ENCODE measurements at regions not wholly inside any gene's neighbourhood (a gene's known extent, or its start where the extent isn't known, plus 50 kb on each side); places are given as distances from the start of the nearest gene placed in this dataset.
"Not testable (repeated sequence)": the region's sequence is repeated elsewhere in the genome, so short reads cannot be mapped to it uniquely, and the experiment has no call there.

DNA sequence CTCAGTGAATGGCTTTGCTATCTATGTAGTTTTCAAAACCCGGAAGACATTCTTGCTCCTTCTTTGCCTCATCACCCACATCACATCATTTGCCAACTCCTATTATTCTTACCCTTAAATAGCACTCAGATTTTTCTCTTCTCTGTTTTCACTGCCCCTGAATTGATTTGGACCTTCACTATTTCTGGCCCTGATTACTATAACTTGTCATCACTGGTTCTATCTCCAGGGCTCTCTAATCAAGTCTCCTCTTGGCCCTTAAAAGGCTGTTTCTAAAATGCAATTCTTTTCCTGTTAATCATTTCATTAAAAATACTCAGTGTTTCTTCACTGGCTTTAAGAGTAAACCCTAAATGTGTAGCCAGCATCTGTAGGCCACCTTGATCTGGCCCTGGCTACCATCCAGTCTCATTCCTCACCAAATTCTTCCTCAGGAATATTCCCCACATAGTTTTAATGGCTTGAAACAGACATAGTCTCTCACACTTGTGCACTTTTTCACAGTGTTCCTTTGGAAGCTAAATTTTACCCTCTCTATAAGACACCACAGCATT is 437.1 kb upstream of the CBLB start:
- Histone ChIP-seq H3K27me3 (replicated peaks; ENCODE audit: insufficient read depth) (no peaks in the 10 kb centered on the region), H3K4me1 (ENCODE audit: control insufficient read depth in 1 of 2, low read depth in 2 of 2) (peaks cover 0 to 4% of the 10 kb centered on the region in 2 donors), H3K36me3 (no peaks in the 10 kb centered on the region), H3K4me3 (no peak overlapping the region), H3K27ac (no peak overlapping the region), H3K9me3 (no peaks in the 10 kb centered on the region)
- no peak for DNase-seq (ENCODE audit: low spot score)
- TF ChIP-seq, protein P1, sequence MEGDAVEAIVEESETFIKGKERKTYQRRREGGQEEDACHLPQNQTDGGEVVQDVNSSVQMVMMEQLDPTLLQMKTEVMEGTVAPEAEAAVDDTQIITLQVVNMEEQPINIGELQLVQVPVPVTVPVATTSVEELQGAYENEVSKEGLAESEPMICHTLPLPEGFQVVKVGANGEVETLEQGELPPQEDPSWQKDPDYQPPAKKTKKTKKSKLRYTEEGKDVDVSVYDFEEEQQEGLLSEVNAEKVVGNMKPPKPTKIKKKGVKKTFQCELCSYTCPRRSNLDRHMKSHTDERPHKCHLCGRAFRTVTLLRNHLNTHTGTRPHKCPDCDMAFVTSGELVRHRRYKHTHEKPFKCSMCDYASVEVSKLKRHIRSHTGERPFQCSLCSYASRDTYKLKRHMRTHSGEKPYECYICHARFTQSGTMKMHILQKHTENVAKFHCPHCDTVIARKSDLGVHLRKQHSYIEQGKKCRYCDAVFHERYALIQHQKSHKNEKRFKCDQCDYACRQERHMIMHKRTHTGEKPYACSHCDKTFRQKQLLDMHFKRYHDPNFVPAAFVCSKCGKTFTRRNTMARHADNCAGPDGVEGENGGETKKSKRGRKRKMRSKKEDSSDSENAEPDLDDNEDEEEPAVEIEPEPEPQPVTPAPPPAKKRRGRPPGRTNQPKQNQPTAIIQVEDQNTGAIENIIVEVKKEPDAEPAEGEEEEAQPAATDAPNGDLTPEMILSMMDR (IDR thresholded peaks at IDR 0.05) = no peak
- ATAC-seq (ENCODE audit: insufficient number of reproducible peaks, low FRiP score, low read depth) = no peak

DNA sequence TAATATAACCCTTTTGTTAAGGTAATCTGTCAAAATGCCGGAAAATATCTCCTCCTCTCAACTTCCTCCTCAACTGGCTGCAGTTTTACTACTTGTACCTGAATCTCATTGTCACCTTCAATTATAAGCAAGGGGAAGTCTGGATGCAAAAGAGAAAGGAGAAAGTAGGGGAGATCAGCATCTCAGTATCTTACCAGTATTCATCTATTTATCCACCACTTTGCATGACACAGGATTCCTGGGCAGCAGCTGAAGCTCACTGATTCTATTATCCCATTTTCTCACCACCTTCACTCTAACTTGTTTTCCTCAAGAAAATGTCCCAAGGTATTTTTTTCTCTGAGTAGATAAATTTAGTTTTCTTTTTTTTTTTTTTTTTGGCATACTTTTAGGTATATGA is 440.5 kb upstream of the CBLB start:
- Histone ChIP-seq H3K36me3 (no peaks in the 10 kb centered on the region), H3K27ac (no peak overlapping the region), H3K4me1 (ENCODE audit: control insufficient read depth in 1 of 2, low read depth in 2 of 2) (peaks cover 0 to 4% of the 10 kb centered on the region in 2 donors), H3K4me3 (no peak overlapping the region), H3K9me3 (no peaks in the 10 kb centered on the region), H3K27me3 (replicated peaks; ENCODE audit: insufficient read depth) (no peaks in the 10 kb centered on the region)
- DNase-seq (ENCODE audit: low spot score) = no peak
- TF ChIP-seq, protein P1 (IDR thresholded peaks at IDR 0.05) = no peak
- ATAC-seq (ENCODE audit: insufficient number of reproducible peaks, low FRiP score, low read depth) = no peak

- not testable (repeated sequence) for DNase-seq (ENCODE audit: low spot score); H3K36me3 ChIP-seq; H3K4me1 ChIP-seq (ENCODE audit: control insufficient read depth in 1 of 2, low read depth in 2 of 2); ATAC-seq (ENCODE audit: insufficient number of reproducible peaks, low FRiP score, low read depth); H3K9me3 ChIP-seq; H3K4me3 ChIP-seq; H3K27me3 ChIP-seq (replicated peaks; ENCODE audit: insufficient read depth); H3K27ac ChIP-seq
Measured at GRCh38 chr3:106309798-106310197, 441.0 kb upstream of the CBLB start.

DNA sequence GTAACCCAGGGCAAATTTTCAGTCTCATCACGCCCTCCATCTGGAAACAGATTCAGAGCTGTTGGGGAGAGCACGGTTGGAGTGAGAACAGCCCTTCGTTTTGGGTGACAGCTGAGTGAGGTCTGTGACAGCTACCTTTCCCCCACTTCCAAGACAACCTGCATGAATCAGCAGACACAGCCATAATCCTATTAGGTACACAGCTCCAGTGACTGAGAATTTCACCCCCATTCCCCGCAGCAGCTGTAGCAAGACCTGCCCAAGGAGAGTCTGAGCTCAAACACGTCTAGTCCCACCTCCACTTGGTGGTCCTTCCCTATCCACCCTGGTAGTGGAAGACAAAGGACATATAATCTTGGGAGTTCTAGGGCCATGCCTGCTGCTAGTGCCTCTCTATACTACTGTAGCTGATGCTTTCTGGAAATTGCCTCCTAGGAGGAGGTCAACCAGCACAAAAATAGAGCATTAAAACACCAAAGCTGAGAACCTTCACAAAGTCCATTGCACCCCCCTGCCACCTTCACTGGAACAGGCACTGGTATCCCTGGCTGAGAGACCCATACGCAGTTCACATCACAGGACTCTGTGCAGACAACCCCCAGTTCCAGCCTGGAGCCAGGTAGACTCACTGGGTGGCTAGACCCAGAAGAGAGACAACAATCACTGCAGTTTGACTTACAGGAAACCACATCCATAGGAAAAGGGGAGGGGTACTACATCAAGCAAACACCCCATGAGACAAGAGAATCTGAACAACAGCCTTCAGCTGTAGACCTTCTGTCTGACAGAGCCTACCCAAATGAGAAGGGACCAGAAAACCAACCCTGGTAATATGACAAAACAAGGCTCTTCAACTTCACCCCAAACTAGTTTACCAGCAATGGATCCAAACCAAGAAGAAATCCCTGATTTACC is 448.6 kb upstream of the CBLB start:
- DNase-seq (ENCODE audit: low spot score) (no peak), ATAC-seq (ENCODE audit: insufficient number of reproducible peaks, low FRiP score, low read depth) (no peak)
- TF ChIP-seq, protein P1 (IDR thresholded peaks at IDR 0.05) = no peak
- H3K9me3 ChIP-seq = no peaks in the 10 kb centered on the region
- no peak overlapping the region for H3K27ac ChIP-seq
- H3K27me3 ChIP-seq (replicated peaks; ENCODE audit: insufficient read depth) = no peaks in the 10 kb centered on the region
- no peaks in the 10 kb centered on the region for H3K36me3 ChIP-seq
- H3K4me1 ChIP-seq (ENCODE audit: control insufficient read depth in 1 of 2, low read depth in 2 of 2) = no peaks in the 10 kb centered on the region
- H3K4me3 ChIP-seq = no peak overlapping the region

DNA sequence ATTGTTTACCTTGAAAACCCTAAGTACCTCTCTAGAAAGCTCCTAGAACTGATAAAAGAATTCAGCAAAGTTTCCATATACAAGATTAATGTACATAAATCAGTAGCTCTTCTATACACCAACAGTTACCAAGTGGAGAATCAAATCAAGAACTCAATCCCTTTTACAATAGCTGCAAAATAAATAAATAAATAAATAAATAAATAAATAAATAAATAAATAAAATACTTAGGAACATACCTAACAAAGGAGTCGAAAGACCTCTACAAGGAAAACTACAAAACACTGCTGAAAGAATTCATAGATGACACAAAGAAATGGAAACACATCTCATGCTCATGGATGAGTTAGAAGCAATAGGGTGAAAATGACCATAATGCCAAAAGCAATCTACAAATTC is 452.6 kb upstream of the CBLB start:
- H3K9me3 ChIP-seq = peaks cover 10% of the 10 kb centered on the region
- not testable (repeated sequence) for H3K27ac ChIP-seq; H3K4me3 ChIP-seq; H3K36me3 ChIP-seq; ATAC-seq (ENCODE audit: insufficient number of reproducible peaks, low FRiP score, low read depth); H3K4me1 ChIP-seq (ENCODE audit: control insufficient read depth in 1 of 2, low read depth in 2 of 2); H3K27me3 ChIP-seq (replicated peaks; ENCODE audit: insufficient read depth); DNase-seq (ENCODE audit: low spot score)

DNA sequence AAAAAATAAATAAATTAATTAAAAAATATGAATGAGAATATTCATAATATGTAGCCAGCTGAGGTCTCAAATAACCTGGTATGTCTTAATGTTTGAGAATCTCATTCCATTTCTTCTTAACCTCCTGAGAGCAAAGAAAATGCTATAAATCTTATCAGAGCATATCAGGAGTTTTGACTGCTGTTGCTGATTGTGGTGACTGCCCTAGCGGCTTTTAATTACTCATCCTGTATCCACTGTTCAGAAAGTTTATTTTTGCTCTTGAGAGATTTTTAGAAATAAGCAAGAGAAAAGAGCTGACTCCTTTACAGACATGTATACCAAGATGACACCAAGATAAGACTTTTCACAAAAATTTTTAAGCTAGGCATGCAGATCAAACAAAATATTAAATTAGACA is 454.8 kb upstream of the CBLB start:
- TF ChIP-seq, protein P1 (IDR thresholded peaks at IDR 0.05) = no peak

More for the DNA sequence above, 454.8 kb upstream of the CBLB start:
- ATAC-seq (ENCODE audit: insufficient number of reproducible peaks, low FRiP score, low read depth) (no peak), DNase-seq (ENCODE audit: low spot score) (no peak)
- no peak overlapping the region for H3K4me3 ChIP-seq
- H3K36me3 ChIP-seq = no peaks in the 10 kb centered on the region
- no peaks in the 10 kb centered on the region for H3K27me3 ChIP-seq (replicated peaks; ENCODE audit: insufficient read depth)
- H3K4me1 ChIP-seq (ENCODE audit: control insufficient read depth in 1 of 2, low read depth in 2 of 2) = peaks cover 0 to 11% of the 10 kb centered on the region in 2 donors
- H3K9me3 ChIP-seq = peaks cover 10% of the 10 kb centered on the region
- no peak overlapping the region for H3K27ac ChIP-seq
